GM23338 (cell line): ENCODE measurements at regions not wholly inside any gene's neighbourhood (a gene's known extent, or its start where the extent isn't known, plus 50 kb on each side); places are given as distances from the start of the nearest gene placed in this dataset.

Experiments used
- ATAC-seq: fragments of 200-7000 bp; cut with Tn5 transposase; 3 replicates; pipeline ENCODE4 v1.9.1; 2020
- DNase-seq: peaks from one replicate; pipeline ENCODE4 v3.0.0-alpha.2; 2015; ENCODE audit warnings: low spot score
- H2AFZ ChIP-seq: fragments of 200-600 bp; sonication (generic); 2 replicates; pipeline ENCODE4 v1.8.0; 2016; ENCODE audit warnings: antibody characterized with exemption, mild to moderate bottlenecking, moderate library complexity
- H3F3A ChIP-seq: fragments of 200-600 bp; sonication (generic); replicated peaks from 2 replicates; pipeline ENCODE4 v1.8.0; 2017; ENCODE audit warnings: antibody characterized with exemption, mixed run types, low read depth
- H3K27ac ChIP-seq: fragments of 200-600 bp; sonication (generic); 2 replicates; pipeline ENCODE4 v1.6.1; 2016; ENCODE audit warnings: low read depth
- H3K27me3 ChIP-seq: fragments of 200-600 bp; sonication (generic); 2 replicates; pipeline ENCODE4 v1.8.0; 2016; ENCODE audit warnings: mild to moderate bottlenecking, mixed run types, moderate library complexity; ENCODE audit not compliant: insufficient read depth
- H3K36me3 ChIP-seq: fragments of 200-600 bp; sonication (generic); 2 replicates; pipeline ENCODE4 v1.8.0; 2016; ENCODE audit warnings: mild to moderate bottlenecking; ENCODE audit not compliant: insufficient read depth
- H3K4me1 ChIP-seq: fragments of 200-600 bp; sonication (generic); 2 replicates; pipeline ENCODE4 v1.8.0; 2016; ENCODE audit warnings: mild to moderate bottlenecking, moderate library complexity; ENCODE audit not compliant: insufficient read depth
- H3K4me2 ChIP-seq: fragments of 200-600 bp; sonication (generic); 2 replicates; pipeline ENCODE4 v1.7.1; 2017; ENCODE audit warnings: mixed run types
- H3K4me3 ChIP-seq: fragments of 200-600 bp; sonication (generic); 2 replicates; pipeline ENCODE4 v1.6.1; 2016; ENCODE audit warnings: mixed run types
- H3K79me2 ChIP-seq: fragments of 200-600 bp; sonication (generic); replicated peaks from 2 replicates; pipeline ENCODE4 v1.8.0; 2017; ENCODE audit warnings: mild to moderate bottlenecking; ENCODE audit not compliant: insufficient read depth
- H3K9me2 ChIP-seq: fragments of 200-600 bp; sonication (generic); 2 replicates; pipeline ENCODE4 v1.8.0; 2017; ENCODE audit not compliant: insufficient read depth
- H4K20me1 ChIP-seq: fragments of 200-600 bp; sonication (generic); replicated peaks from 2 replicates; pipeline ENCODE4 v1.8.0; 2017; ENCODE audit warnings: mild to moderate bottlenecking; ENCODE audit not compliant: insufficient read depth
- H3K27ac Mint-ChIP-seq: 2 replicates; pipeline ENCODE4 v1.8.0; 2020; ENCODE audit warnings: inconsistent platforms, mild to moderate bottlenecking, moderate library complexity, mixed read lengths
- H3K27me3 Mint-ChIP-seq: 3 replicates; pipeline ENCODE4 v1.8.0; 2022; ENCODE audit warnings: low read depth, mild to moderate bottlenecking, moderate library complexity, mixed read lengths, inconsistent platforms; ENCODE audit not compliant: insufficient read depth, poor library complexity
- H3K36me3 Mint-ChIP-seq: 3 replicates; pipeline ENCODE4 v1.8.0; 2021; ENCODE audit warnings: low read depth, mild to moderate bottlenecking, inconsistent platforms, moderate library complexity, mixed read lengths
- H3K4me1 Mint-ChIP-seq: 3 replicates; pipeline ENCODE4 v1.8.0; 2020; ENCODE audit warnings: mild to moderate bottlenecking, inconsistent platforms, mixed read lengths
- H3K4me3 Mint-ChIP-seq: 3 replicates; pipeline ENCODE4 v1.8.0; 2021; ENCODE audit warnings: moderate library complexity, mild to moderate bottlenecking, inconsistent platforms, mixed read lengths
- H3K9me3 Mint-ChIP-seq: 3 replicates; pipeline ENCODE4 v1.8.0; 2020; ENCODE audit warnings: moderate library complexity, mild to moderate bottlenecking, inconsistent platforms, mixed read lengths
- CREB1 ChIP-seq: fragments of 250-450 bp; sonication (Bioruptor Pico); IDR thresholded peaks from 2 replicates; pipeline ENCODE4 v1.5.0; 2020; ENCODE audit warnings: low read depth, mild to moderate bottlenecking, moderate library complexity
- EZH2 ChIP-seq: fragments of 200-600 bp; sonication (generic); IDR thresholded peaks from one replicate; pipeline ENCODE4 v1.8.0; 2017; ENCODE audit warnings: antibody characterized with exemption, mild to moderate bottlenecking, low read depth; ENCODE audit not compliant: unreplicated experiment
- EZH2phosphoT487 ChIP-seq: fragments of 200-600 bp; sonication (generic); IDR thresholded peaks from one replicate; pipeline ENCODE4 v1.8.1; 2018; ENCODE audit warnings: antibody characterized with exemption; ENCODE audit not compliant: unreplicated experiment
- JUNB ChIP-seq: IDR thresholded peaks from one replicate; pipeline ENCODE4 v1.6.1; 2016; ENCODE audit warnings: antibody characterized with exemption; ENCODE audit not compliant: unreplicated experiment
- POLR2AphosphoS5 ChIP-seq: IDR thresholded peaks from 2 replicates; pipeline ENCODE4 v1.6.1; 2016; ENCODE audit warnings: antibody characterized with exemption, low read depth
- STAT1 ChIP-seq: IDR thresholded peaks from one replicate; pipeline ENCODE4 v1.6.1; 2016; ENCODE audit warnings: antibody characterized with exemption; ENCODE audit not compliant: unreplicated experiment
- ZNF331 ChIP-seq: fragments of 250-450 bp; sonication (Bioruptor Pico); IDR thresholded peaks from 2 replicates; pipeline ENCODE4 v1.5.0; 2020; ENCODE audit warnings: low read depth, mild to moderate bottlenecking, moderate library complexity
- TF ChIP-seq, protein P1 (sequence below), 2 experiments: fragments of 200-600 bp in 1 of 2; sonication (generic) in 1 of 2; conservative IDR thresholded peaks; 2 replicates each; pipeline versions ENCODE4 v1.5.1 to v1.6.1; 2016 to 2017; ENCODE audit warnings: antibody characterized with exemption in 2 of 2, low read depth in 2 of 2, mild to moderate bottlenecking in 2 of 2, moderate library complexity in 1 of 2
- TF ChIP-seq, protein P2 (sequence below): fragments of 250-450 bp; sonication (Bioruptor Pico); IDR thresholded peaks from 2 replicates; pipeline ENCODE4 v1.5.0; 2020; ENCODE audit warnings: mild to moderate bottlenecking, moderate library complexity

DNA sequence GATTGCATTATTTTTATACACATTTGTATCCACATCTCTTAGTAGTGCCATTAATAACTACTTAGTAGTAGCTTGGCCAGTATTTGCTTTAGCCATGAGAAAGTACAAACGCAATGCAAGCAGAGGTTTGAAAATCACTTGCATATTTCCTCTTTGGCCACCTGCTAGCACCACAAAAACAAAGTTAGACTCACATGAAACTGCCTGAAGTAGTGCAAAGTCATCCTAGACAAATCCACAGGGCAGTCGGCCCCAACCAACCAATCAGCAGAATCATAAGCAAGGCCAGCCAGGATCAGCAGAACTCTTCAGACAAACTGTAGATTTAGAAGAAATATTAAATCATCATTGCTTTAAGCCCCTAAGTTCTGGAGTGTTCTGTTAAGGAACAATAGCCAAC is 135.2 kb upstream of the VGLL2 start:
- TF ChIP-seq STAT1 = no peak
- no peak for TF ChIP-seq POLR2AphosphoS5
- TF ChIP-seq JUNB = no peak
- no peak for TF ChIP-seq ZNF331
- TF ChIP-seq EZH2phosphoT487 = no peak
- TF ChIP-seq, protein P1, sequence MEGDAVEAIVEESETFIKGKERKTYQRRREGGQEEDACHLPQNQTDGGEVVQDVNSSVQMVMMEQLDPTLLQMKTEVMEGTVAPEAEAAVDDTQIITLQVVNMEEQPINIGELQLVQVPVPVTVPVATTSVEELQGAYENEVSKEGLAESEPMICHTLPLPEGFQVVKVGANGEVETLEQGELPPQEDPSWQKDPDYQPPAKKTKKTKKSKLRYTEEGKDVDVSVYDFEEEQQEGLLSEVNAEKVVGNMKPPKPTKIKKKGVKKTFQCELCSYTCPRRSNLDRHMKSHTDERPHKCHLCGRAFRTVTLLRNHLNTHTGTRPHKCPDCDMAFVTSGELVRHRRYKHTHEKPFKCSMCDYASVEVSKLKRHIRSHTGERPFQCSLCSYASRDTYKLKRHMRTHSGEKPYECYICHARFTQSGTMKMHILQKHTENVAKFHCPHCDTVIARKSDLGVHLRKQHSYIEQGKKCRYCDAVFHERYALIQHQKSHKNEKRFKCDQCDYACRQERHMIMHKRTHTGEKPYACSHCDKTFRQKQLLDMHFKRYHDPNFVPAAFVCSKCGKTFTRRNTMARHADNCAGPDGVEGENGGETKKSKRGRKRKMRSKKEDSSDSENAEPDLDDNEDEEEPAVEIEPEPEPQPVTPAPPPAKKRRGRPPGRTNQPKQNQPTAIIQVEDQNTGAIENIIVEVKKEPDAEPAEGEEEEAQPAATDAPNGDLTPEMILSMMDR (conservative IDR thresholded peaks at IDR 0.05; ENCODE audit: low read depth in 2 of 2) = no peak
- TF ChIP-seq, protein P2, sequence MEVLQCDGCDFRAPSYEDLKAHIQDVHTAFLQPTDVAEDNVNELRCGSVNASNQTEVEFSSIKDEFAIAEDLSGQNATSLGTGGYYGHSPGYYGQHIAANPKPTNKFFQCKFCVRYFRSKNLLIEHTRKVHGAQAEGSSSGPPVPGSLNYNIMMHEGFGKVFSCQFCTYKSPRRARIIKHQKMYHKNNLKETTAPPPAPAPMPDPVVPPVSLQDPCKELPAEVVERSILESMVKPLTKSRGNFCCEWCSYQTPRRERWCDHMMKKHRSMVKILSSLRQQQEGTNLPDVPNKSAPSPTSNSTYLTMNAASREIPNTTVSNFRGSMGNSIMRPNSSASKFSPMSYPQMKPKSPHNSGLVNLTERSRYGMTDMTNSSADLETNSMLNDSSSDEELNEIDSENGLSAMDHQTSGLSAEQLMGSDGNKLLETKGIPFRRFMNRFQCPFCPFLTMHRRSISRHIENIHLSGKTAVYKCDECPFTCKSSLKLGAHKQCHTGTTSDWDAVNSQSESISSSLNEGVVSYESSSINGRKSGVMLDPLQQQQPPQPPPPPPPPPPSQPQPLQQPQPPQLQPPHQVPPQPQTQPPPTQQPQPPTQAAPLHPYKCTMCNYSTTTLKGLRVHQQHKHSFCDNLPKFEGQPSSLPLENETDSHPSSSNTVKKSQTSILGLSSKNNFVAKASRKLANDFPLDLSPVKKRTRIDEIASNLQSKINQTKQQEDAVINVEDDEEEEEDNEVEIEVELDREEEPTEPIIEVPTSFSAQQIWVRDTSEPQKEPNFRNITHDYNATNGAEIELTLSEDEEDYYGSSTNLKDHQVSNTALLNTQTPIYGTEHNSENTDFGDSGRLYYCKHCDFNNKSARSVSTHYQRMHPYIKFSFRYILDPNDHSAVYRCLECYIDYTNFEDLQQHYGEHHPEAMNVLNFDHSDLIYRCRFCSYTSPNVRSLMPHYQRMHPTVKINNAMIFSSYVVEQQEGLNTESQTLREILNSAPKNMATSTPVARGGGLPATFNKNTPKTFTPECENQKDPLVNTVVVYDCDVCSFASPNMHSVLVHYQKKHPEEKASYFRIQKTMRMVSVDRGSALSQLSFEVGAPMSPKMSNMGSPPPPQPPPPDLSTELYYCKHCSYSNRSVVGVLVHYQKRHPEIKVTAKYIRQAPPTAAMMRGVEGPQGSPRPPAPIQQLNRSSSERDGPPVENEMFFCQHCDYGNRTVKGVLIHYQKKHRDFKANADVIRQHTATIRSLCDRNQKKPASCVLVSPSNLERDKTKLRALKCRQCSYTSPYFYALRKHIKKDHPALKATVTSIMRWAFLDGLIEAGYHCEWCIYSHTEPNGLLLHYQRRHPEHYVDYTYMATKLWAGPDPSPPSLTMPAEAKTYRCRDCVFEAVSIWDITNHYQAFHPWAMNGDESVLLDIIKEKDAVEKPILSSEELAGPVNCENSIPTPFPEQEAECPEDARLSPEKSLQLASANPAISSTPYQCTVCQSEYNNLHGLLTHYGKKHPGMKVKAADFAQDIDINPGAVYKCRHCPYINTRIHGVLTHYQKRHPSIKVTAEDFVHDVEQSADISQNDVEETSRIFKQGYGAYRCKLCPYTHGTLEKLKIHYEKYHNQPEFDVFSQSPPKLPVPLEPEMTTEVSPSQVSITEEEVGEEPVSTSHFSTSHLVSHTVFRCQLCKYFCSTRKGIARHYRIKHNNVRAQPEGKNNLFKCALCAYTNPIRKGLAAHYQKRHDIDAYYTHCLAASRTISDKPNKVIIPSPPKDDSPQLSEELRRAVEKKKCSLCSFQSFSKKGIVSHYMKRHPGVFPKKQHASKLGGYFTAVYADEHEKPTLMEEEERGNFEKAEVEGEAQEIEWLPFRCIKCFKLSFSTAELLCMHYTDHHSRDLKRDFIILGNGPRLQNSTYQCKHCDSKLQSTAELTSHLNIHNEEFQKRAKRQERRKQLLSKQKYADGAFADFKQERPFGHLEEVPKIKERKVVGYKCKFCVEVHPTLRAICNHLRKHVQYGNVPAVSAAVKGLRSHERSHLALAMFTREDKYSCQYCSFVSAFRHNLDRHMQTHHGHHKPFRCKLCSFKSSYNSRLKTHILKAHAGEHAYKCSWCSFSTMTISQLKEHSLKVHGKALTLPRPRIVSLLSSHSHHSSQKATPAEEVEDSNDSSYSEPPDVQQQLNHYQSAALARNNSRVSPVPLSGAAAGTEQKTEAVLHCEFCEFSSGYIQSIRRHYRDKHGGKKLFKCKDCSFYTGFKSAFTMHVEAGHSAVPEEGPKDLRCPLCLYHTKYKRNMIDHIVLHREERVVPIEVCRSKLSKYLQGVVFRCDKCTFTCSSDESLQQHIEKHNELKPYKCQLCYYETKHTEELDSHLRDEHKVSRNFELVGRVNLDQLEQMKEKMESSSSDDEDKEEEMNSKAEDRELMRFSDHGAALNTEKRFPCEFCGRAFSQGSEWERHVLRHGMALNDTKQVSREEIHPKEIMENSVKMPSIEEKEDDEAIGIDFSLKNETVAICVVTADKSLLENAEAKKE (CRISPR knock-in tag) = no peak
- no peak for TF ChIP-seq EZH2
- no peak for TF ChIP-seq CREB1 (CRISPR knock-in tag)
- Mint-ChIP-seq H3K4me3 (no peak overlapping the region), H3K9me3 (no peaks in the 10 kb centered on the region), H3K27me3 (no peaks in the 10 kb centered on the region), H3K36me3 (no peaks in the 10 kb centered on the region), H3K4me1 (no peaks in the 10 kb centered on the region), H3K27ac (no peak overlapping the region)
- Histone ChIP-seq H3K4me3 (no peak overlapping the region), H3K79me2 (no peaks in the 10 kb centered on the region), H4K20me1 (no peaks in the 10 kb centered on the region), H3K4me2 (no peak overlapping the region), H3K27ac (no peak overlapping the region), H3F3A (no peaks in the 10 kb centered on the region), H2AFZ (no peak overlapping the region), H3K36me3 (no peaks in the 10 kb centered on the region), H3K4me1 (no peaks in the 10 kb centered on the region), H3K9me2 (no peaks in the 10 kb centered on the region), H3K27me3 (no peaks in the 10 kb centered on the region)
- ATAC-seq (no peak), DNase-seq (no peak)
